Hepatocyte (in vitro differentiated cells): ENCODE measurements at regions not wholly inside any gene's neighbourhood (a gene's known extent, or its start where the extent isn't known, plus 50 kb on each side); places are given as distances from the start of the nearest gene placed in this dataset. TPM values are rescaled to one million over a fixed set of nuclear protein-coding genes. Genes with fewer than 3 reads are reported as not detected.

Experiments
- DNase-seq: peaks from one replicate; pipeline ENCODE4 v3.0.0-alpha.2; 2016; ENCODE audit warnings: low spot score
- H2AFZ ChIP-seq: fragments of 200-600 bp; sonication (generic); 2 replicates; pipeline ENCODE4 v1.6.0; 2016; ENCODE audit warnings: antibody characterized with exemption, mild to moderate bottlenecking
- H3K27ac ChIP-seq: fragments of 200-600 bp; sonication (generic); 2 replicates; pipeline ENCODE4 v1.5.1; 2016; ENCODE audit warnings: mild to moderate bottlenecking
- H3K27me3 ChIP-seq: fragments of 200-600 bp; sonication (generic); 2 replicates; pipeline ENCODE4 v1.6.1; 2016
- H3K36me3 ChIP-seq: fragments of 200-600 bp; sonication (generic); replicated peaks from 2 replicates; pipeline ENCODE4 v1.5.1; 2016; ENCODE audit warnings: low read depth; ENCODE audit not compliant: insufficient read depth
- H3K4me1 ChIP-seq: fragments of 200-600 bp; sonication (generic); 2 replicates; pipeline ENCODE4 v1.5.1; 2016; ENCODE audit warnings: mild to moderate bottlenecking, moderate library complexity; ENCODE audit not compliant: insufficient read depth
- H3K4me2 ChIP-seq: fragments of 200-600 bp; sonication (generic); 2 replicates; pipeline ENCODE4 v1.6.0; 2016
- H3K4me3 ChIP-seq: fragments of 200-600 bp; sonication (generic); 2 replicates; pipeline ENCODE4 v1.5.1; 2016; ENCODE audit warnings: mild to moderate bottlenecking
- H3K79me2 ChIP-seq: fragments of 200-600 bp; sonication (generic); 2 replicates; pipeline ENCODE4 v1.6.0; 2017; ENCODE audit warnings: mild to moderate bottlenecking
- H3K9me2 ChIP-seq: fragments of 200-600 bp; sonication (generic); replicated peaks from 2 replicates; pipeline ENCODE4 v1.6.0; 2017; ENCODE audit warnings: mild to moderate bottlenecking; ENCODE audit not compliant: insufficient read depth
- H3K9me3 ChIP-seq: fragments of 200-600 bp; sonication (generic); 2 replicates; pipeline ENCODE4 v1.5.1; 2016; ENCODE audit warnings: low read depth, mild to moderate bottlenecking
- H4K20me1 ChIP-seq: fragments of 200-600 bp; sonication (generic); 2 replicates; pipeline ENCODE4 v1.6.0; 2016; ENCODE audit warnings: mild to moderate bottlenecking; ENCODE audit not compliant: insufficient read depth, poor library complexity, severe bottlenecking
- EZH2 ChIP-seq: fragments of 200-600 bp; sonication (generic); IDR thresholded peaks from 2 replicates; pipeline ENCODE4 v1.6.1; 2016; ENCODE audit warnings: antibody characterized with exemption, mild to moderate bottlenecking, borderline replicate concordance
- EZH2phosphoT487 ChIP-seq: fragments of 200-600 bp; sonication (generic); IDR thresholded peaks from one replicate; pipeline ENCODE4 v1.6.1; 2018; ENCODE audit warnings: antibody characterized with exemption, mild to moderate bottlenecking, low read depth, moderate library complexity; ENCODE audit not compliant: unreplicated experiment, severe bottlenecking
- WGBS: methylation state at CpG from one replicate; pipeline ENCODE4 v1.1.6; 2016; ENCODE audit warnings: low lambda C conversion rate; ENCODE audit errors: missing lambda C conversion rate; 5-methylcytosine and 5-hydroxymethylcytosine counted together
- small RNA-seq: library from RNA; depleted of rRNA; stranded (forward); fragments of <200 nt; gene quantifications from one replicate; pipeline ENCODE3, GENCODE V24; 2014
- TF ChIP-seq, protein P1 (sequence below): fragments of 200-600 bp; sonication (generic); IDR thresholded peaks from 2 replicates; pipeline ENCODE4 v1.5.1; 2016; ENCODE audit warnings: antibody characterized with exemption, mild to moderate bottlenecking; ENCODE audit not compliant: poor library complexity

DNA sequence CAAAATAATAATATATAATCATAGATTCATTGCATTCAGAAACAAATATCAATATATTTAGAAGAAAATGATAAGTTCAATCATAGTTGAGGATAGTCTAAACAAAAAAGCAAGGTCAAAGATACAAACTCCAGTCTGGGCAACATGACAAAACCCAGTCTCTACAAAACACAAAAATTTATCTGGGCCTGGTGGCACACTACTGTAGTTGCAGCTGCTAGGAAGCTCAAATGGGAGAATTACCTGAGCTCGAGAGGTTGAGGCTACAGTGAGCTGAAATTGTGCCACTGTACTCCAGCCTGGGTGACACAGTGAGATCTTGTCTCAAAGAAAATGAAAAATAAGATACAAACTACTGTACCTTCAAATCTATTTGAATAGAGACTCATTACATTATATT, 52.7 kb upstream of the ANXA10 start:
- Histone ChIP-seq H3K9me2 (no peaks in the 10 kb centered on the region), H3K27ac (no peak overlapping the region), H3K4me2 (no peak overlapping the region), H3K36me3 (no peaks in the 10 kb centered on the region), H3K4me3 (no peak overlapping the region), H3K9me3 (no peaks in the 10 kb centered on the region), H3K79me2 (no peaks in the 10 kb centered on the region), H2AFZ (no peak overlapping the region), H3K27me3 (no peaks in the 10 kb centered on the region), H4K20me1 (no peaks in the 10 kb centered on the region), H3K4me1 (no peaks in the 10 kb centered on the region)
- no peak for DNase-seq
- no peak for TF ChIP-seq EZH2
- no peak for TF ChIP-seq EZH2phosphoT487
- TF ChIP-seq, protein P1, sequence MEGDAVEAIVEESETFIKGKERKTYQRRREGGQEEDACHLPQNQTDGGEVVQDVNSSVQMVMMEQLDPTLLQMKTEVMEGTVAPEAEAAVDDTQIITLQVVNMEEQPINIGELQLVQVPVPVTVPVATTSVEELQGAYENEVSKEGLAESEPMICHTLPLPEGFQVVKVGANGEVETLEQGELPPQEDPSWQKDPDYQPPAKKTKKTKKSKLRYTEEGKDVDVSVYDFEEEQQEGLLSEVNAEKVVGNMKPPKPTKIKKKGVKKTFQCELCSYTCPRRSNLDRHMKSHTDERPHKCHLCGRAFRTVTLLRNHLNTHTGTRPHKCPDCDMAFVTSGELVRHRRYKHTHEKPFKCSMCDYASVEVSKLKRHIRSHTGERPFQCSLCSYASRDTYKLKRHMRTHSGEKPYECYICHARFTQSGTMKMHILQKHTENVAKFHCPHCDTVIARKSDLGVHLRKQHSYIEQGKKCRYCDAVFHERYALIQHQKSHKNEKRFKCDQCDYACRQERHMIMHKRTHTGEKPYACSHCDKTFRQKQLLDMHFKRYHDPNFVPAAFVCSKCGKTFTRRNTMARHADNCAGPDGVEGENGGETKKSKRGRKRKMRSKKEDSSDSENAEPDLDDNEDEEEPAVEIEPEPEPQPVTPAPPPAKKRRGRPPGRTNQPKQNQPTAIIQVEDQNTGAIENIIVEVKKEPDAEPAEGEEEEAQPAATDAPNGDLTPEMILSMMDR: no peak
- WGBS: 86% methylated on average over 1 of the region's 1 CpG

Small RNAs in the stretch of these regions (small RNA-seq; reads per million reads assigned to genes)
- not detected for gene RN7SL776P
